Common myeloid progenitor, CD34-positive (primary cell): ENCODE measurements at regions not wholly inside any gene's neighbourhood (a gene's known extent, or its start where the extent isn't known, plus 50 kb on each side); places are given as distances from the start of the nearest gene placed in this dataset.

Experiments
- CTCF ChIA-PET: fragments of 350-600 bp; sonication (Branson Sonifier 250); formaldehyde crosslinking; loops from one replicate; lab custom pipeline; 2021; ENCODE audit warnings: antibody characterized with exemption; lab: Charles Lee
- POLR2A ChIA-PET: fragments of 350-600 bp; sonication (Branson Sonifier 250); formaldehyde crosslinking; loops from one replicate; lab custom pipeline; 2021; ENCODE audit warnings: antibody characterized with exemption; lab: Charles Lee
- DNase-seq, 3 donors: peaks; one replicate each; pipeline versions ENCODE4 v3.0.0 to v3.0.0-alpha.2; 2013
- H3K27ac ChIP-seq, 2 experiments: 1 replicate in 1 of 2; 2 replicates in 1 of 2; pipeline ENCODE4 v1.7.0; 2013; ENCODE audit warnings: inconsistent platforms in 2 of 2, low read length in 2 of 2, mild to moderate bottlenecking in 2 of 2, low read depth in 1 of 2, moderate library complexity in 1 of 2; ENCODE audit not compliant: severe bottlenecking in 2 of 2, insufficient read depth in 1 of 2, poor library complexity in 1 of 2
- H3K27me3 ChIP-seq, 5 experiments: replicated peaks in 2 of 5; 1 replicate in 3 of 5; 2 replicates in 2 of 5; pipeline versions ENCODE4 v1.6.1 to v1.7.0; 2013; ENCODE audit warnings: low read length in 4 of 5, mild to moderate bottlenecking in 2 of 5, moderate library complexity in 2 of 5, inconsistent platforms in 1 of 5; ENCODE audit not compliant: insufficient read depth in 5 of 5, control insufficient read depth in 4 of 5
- H3K36me3 ChIP-seq, 4 experiments: 1 replicate in 2 of 4; 2 replicates in 2 of 4; pipeline versions ENCODE4 v1.6.1 to v1.7.0; 2013; ENCODE audit warnings: low read length in 3 of 4, control low read depth in 1 of 4, mild to moderate bottlenecking in 1 of 4; ENCODE audit not compliant: control insufficient read depth in 4 of 4, insufficient read depth in 4 of 4
- H3K4me1 ChIP-seq, 4 experiments: 1 replicate in 3 of 4; 2 replicates in 1 of 4; pipeline versions ENCODE4 v1.6.1 to v1.7.1; 2013; ENCODE audit warnings: low read length in 3 of 4, mild to moderate bottlenecking in 3 of 4, control low read depth in 1 of 4, inconsistent platforms in 1 of 4, moderate library complexity in 1 of 4; ENCODE audit not compliant: control insufficient read depth in 4 of 4, insufficient read depth in 4 of 4; ENCODE audit errors: control extremely low read depth in 1 of 4
- H3K4me3 ChIP-seq, 7 experiments: 1 replicate in 4 of 7; 2 replicates in 3 of 7; pipeline versions ENCODE4 v1.5.1 to v1.7.0; 2013; ENCODE audit warnings: mild to moderate bottlenecking in 7 of 7, low read length in 6 of 7, moderate library complexity in 6 of 7, inconsistent platforms in 2 of 7, low read depth in 2 of 7, control low read depth in 1 of 7; ENCODE audit not compliant: insufficient read depth in 4 of 7, control insufficient read depth in 1 of 7; ENCODE audit errors: extremely low read depth in 1 of 7
- H3K9me3 ChIP-seq, 5 experiments: 1 replicate in 4 of 5; 2 replicates in 1 of 5; pipeline versions ENCODE4 v1.6.1 to v1.7.1; 2013; ENCODE audit warnings: low read length in 4 of 5, mild to moderate bottlenecking in 2 of 5, inconsistent platforms in 1 of 5, low read depth in 1 of 5, moderate library complexity in 1 of 5; ENCODE audit not compliant: control insufficient read depth in 4 of 5, insufficient read depth in 2 of 5; ENCODE audit errors: control extremely low read depth in 1 of 5
- WGBS: methylation state at CpG from one replicate; pipeline ENCODE4 v1.1.5; 2013; ENCODE audit not compliant: insufficient coverage; 5-methylcytosine and 5-hydroxymethylcytosine counted together

DNA sequence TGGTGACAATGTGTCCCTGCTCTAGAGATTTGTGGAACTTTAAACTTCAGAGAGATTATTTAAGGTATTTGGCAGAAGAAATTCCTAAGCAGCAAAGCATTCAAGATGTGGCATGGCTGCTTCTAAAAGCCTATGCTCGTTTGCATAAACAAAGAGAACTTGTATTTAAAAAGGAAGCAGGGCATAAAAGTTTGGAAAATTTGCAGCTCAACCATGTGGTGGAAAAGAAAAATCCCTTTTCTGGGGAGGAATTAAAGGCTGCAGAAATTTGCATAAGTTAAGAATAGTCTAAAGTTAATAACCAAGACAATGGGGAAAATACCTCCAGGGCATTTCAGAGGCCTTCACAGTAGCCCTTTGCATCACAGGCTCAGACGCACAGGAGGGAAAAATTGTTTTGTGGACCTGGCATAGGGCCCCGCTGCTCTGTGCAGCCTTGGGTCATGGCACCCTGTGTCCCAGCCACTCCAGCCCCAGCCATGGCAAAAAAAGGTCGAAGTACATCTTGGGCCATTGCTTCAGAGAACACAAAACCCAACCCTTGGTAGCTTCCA is 1109.1 kb downstream of the OTOL1 start:
- no peaks in the 10 kb centered on the region for H3K4me1 ChIP-seq
- no peak overlapping the region for H3K4me3 ChIP-seq
- H3K36me3 ChIP-seq = no peaks in the 10 kb centered on the region
- DNase-seq = no peak
- ChIA-PET CTCF (no interaction called here), POLR2A (no interaction called here)
- H3K9me3 ChIP-seq = no peaks in the 10 kb centered on the region
- 96% methylated on average over 4 of the region's 4 CpGs for WGBS
- no peaks in the 10 kb centered on the region for H3K27me3 ChIP-seq
- H3K27ac ChIP-seq = no peak overlapping the region

DNA sequence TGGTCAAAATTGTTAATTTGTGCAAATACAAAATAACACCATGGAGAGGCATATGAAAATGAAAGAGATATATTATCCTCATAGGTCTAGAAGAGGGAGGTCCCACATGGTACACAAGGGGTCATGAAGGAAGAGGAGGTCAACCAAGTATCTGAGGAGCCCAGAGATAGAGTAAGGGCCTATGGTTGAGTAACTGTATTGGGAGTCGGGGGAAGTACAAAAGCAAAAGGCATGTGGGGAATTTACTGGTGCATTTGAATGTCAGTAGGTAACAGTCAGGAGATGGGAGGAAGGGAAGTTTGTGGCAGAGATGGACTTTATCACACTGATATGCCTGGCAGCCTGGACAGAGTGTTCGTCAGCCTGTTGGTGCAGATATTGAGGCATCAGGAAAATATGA is 1113.7 kb downstream of the OTOL1 start:
- H3K9me3 ChIP-seq = no peaks in the 10 kb centered on the region
- 67% methylated on average over 1 of the region's 2 CpGs for WGBS
- no peak overlapping the region for H3K4me3 ChIP-seq
- H3K27me3 ChIP-seq = no peaks in the 10 kb centered on the region
- no peaks in the 10 kb centered on the region for H3K4me1 ChIP-seq
- ChIA-PET CTCF (no interaction called here), POLR2A (no interaction called here)
- no peak for DNase-seq
- H3K27ac ChIP-seq = no peak overlapping the region
- no peaks in the 10 kb centered on the region for H3K36me3 ChIP-seq

DNA sequence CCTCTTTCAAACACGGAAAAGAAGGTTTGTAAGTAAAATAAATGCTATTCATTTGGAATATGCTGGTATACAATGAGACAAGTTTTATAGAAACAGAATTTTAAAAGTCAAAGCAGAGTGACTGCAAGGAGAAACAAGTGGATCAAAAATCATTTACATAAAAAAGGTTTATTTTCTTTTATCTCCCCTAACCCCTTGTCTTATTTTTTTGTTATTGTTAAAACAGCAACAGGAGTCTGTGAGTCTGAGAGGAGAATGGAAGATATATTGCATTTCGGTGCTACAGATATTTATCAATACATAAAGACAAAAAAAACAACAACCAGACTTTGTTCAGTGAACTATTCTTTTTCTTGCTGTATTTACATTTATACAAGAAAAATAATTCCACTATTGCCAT is 1116.4 kb downstream of the OTOL1 start:
- DNase-seq = no peak
- no CpG with 5 or more reads among the region's 2 CpGs for WGBS
- ChIA-PET CTCF (no interaction called here), POLR2A (no interaction called here)
- Histone ChIP-seq H3K27me3 (no peaks in the 10 kb centered on the region), H3K4me1 (no peaks in the 10 kb centered on the region), H3K9me3 (no peaks in the 10 kb centered on the region), H3K4me3 (no peak overlapping the region), H3K36me3 (no peaks in the 10 kb centered on the region), H3K27ac (no peak overlapping the region)

DNA sequence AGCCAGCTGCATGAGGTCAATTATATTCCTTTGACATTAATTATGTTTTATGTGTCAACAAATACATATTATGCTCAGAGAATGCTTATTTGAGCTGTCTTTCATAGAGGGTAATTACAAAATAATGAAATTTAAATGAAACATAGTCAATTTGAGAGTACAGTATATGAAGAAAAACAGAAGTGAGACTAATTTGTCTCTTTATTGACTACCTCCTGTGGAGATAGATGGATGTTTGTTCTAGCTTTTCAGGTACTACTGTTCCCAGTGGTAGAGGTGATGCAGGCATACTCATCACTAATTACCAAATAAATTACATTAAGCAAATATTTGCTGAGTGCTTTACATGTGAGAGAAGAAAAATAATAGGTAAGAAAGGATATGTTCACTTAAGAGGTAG is 1129.6 kb downstream of the OTOL1 start:
- H3K9me3 ChIP-seq = peaks cover 0 to 1% (median 0%) of the 10 kb centered on the region in 5 experiments
- H3K27ac ChIP-seq = no peak overlapping the region
- H3K27me3 ChIP-seq = no peaks in the 10 kb centered on the region
- no peak overlapping the region for H3K4me3 ChIP-seq
- DNase-seq = no peak
- no peaks in the 10 kb centered on the region for H3K36me3 ChIP-seq
- ChIA-PET CTCF (no interaction called here), POLR2A (no interaction called here)
- H3K4me1 ChIP-seq = no peaks in the 10 kb centered on the region

DNA sequence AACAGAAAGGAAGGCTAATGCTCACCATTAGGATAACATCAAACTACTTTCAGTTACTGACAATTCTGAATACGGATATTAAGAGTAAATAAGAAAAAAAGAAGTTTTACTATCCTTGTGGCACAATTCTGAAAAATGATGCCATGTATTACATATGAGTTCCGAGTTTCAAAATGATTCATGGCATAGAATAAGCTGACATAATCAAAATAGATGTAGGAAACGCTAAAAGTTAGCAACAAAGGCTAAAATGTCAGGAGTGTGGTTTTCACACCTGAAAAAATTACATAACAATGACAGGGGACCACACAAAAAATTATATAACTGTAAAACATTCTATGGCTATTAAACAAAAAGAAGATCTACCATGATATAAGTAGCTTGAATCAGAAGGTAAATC is 1131.9 kb downstream of the OTOL1 start:
- H3K9me3 ChIP-seq = no peaks in the 10 kb centered on the region
- H3K27me3 ChIP-seq = no peaks in the 10 kb centered on the region
- WGBS = 100% methylated on average over 1 of the region's 3 CpGs
- ChIA-PET CTCF (no interaction called here), POLR2A (no interaction called here)
- no peak overlapping the region for H3K4me3 ChIP-seq
- H3K4me1 ChIP-seq = no peaks in the 10 kb centered on the region
- H3K27ac ChIP-seq = no peak overlapping the region
- H3K36me3 ChIP-seq = no peaks in the 10 kb centered on the region
- no peak for DNase-seq

DNA sequence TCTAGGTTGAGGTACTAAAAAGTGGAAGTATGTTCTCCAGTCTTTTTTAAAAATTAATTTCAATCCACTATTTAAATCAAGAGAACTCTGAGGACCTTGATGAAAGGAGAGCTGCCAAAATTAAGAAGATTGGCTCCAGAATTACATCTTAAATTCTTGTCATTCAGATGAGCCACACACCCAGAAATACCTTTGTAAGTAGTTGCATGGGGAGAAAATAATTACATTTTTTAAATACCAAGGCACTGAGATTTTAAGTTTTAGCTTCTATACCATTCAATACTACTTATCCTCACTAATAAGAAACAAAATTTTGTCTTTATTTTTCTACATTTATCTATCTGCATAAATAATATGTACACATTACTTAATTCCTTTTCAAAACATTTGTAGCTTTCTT is 1132.8 kb downstream of the OTOL1 start:
- POLR2A ChIA-PET = no interaction called here
- H3K36me3 ChIP-seq = no peaks in the 10 kb centered on the region
- CTCF ChIA-PET = no interaction called here
- DNase-seq = no peak
- no peaks in the 10 kb centered on the region for H3K27me3 ChIP-seq
- H3K4me1 ChIP-seq = no peaks in the 10 kb centered on the region
- H3K4me3 ChIP-seq = no peak overlapping the region
- H3K27ac ChIP-seq = no peak overlapping the region
- no peaks in the 10 kb centered on the region for H3K9me3 ChIP-seq

DNA sequence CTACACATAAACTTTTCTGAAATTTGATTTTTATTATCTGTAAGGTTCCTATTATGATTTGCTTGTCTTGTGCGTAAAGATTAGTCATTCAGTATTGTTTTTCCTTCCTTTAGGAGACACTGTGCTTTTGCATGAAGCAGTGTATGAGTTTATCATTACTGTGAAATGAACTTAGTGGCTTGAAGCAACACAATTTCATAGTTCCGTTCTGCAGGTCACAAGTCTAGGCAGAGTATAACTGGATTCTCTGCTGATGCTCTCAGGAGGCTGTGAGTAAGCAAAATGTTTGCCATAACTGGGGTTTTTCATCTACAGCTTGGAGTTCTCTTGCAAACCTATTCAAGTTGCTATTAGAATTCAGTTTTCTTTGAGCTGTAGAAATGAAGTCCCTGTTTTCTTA is 1136.1 kb downstream of the OTOL1 start:
- ChIA-PET CTCF (no interaction called here), POLR2A (no interaction called here)
- peaks cover 0 to 4% (median 0%) of the 10 kb centered on the region in 5 experiments for H3K9me3 ChIP-seq
- H3K4me3 ChIP-seq = no peak overlapping the region
- no peak overlapping the region for H3K27ac ChIP-seq
- H3K36me3 ChIP-seq = no peaks in the 10 kb centered on the region
- no peaks in the 10 kb centered on the region for H3K27me3 ChIP-seq
- 90% methylated on average over 2 of the region's 2 CpGs for WGBS
- DNase-seq = no peak
- no peaks in the 10 kb centered on the region for H3K4me1 ChIP-seq
